Fibroblast of pulmonary artery (primary cell): ENCODE measurements at regions not wholly inside any gene's neighbourhood (a gene's known extent, or its start where the extent isn't known, plus 50 kb on each side); places are given as distances from the start of the nearest gene placed in this dataset.

ENCODE experiments used
- DNase-seq: peaks from one replicate; pipeline ENCODE4 v3.0.0-alpha.2; 2010; ENCODE audit warnings: low read depth
- H3K4me3 ChIP-seq: replicated peaks from 2 replicates; pipeline ENCODE4 v1.5.1; 2011; ENCODE audit warnings: low read depth, mild to moderate bottlenecking, control low read depth, low read length, moderate library complexity
- TF ChIP-seq, protein P1 (sequence below): IDR thresholded peaks from 2 replicates; pipeline ENCODE4 v1.5.1; 2011; ENCODE audit warnings: mild to moderate bottlenecking, control low read depth, low read length, inconsistent platforms; ENCODE audit errors: missing control alignments

- TF ChIP-seq, protein P1, sequence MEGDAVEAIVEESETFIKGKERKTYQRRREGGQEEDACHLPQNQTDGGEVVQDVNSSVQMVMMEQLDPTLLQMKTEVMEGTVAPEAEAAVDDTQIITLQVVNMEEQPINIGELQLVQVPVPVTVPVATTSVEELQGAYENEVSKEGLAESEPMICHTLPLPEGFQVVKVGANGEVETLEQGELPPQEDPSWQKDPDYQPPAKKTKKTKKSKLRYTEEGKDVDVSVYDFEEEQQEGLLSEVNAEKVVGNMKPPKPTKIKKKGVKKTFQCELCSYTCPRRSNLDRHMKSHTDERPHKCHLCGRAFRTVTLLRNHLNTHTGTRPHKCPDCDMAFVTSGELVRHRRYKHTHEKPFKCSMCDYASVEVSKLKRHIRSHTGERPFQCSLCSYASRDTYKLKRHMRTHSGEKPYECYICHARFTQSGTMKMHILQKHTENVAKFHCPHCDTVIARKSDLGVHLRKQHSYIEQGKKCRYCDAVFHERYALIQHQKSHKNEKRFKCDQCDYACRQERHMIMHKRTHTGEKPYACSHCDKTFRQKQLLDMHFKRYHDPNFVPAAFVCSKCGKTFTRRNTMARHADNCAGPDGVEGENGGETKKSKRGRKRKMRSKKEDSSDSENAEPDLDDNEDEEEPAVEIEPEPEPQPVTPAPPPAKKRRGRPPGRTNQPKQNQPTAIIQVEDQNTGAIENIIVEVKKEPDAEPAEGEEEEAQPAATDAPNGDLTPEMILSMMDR = peak; percentile 28
- no peak for DNase-seq
- no peak overlapping the region for H3K4me3 ChIP-seq
These were observed 92.5 kb downstream of the MSX2 start for GRCh38 chr5:174816858-174817257.

GRCh38 chr5:174811438-174811837 lies 87.1 kb downstream of the MSX2 start:
- no peak overlapping the region for H3K4me3 ChIP-seq
- TF ChIP-seq, protein P1 = no peak

GRCh38 chr5:174810796-174811195 lies 86.4 kb downstream of the MSX2 start:
- DNase-seq = no peak
- H3K4me3 ChIP-seq = no peak overlapping the region
- TF ChIP-seq, protein P1 = no peak

More at GRCh38 chr5:174811438-174811837, 87.1 kb downstream of the MSX2 start:
- DNase-seq = no peak

- TF ChIP-seq, protein P1 = no peak
- no peak overlapping the region for H3K4me3 ChIP-seq
- DNase-seq = no peak
These were observed 83.1 kb downstream of the MSX2 start for GRCh38 chr5:174807471-174807870.

DNA sequence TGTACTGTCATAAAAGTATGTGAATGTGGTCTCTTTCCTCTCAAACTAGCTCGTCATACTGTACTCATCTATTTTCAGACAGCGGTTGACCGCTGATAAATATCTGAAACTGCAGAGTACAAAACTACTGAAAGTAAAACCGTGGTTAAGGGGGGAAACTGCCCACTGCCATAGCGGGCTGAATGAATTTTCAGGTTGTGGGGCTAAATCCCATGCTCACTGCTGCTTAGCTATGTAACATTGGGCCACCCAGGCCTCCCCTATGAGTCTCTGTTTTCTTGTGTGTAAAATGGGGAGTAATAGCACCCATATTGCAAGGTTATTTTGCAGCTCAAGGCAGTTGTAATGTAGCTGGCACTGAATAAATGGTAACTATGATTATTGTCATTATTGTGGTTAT lies 82.3 kb downstream of the MSX2 start:
- no peak for DNase-seq
- TF ChIP-seq, protein P1 = no peak
- H3K4me3 ChIP-seq = no peak overlapping the region

DNA sequence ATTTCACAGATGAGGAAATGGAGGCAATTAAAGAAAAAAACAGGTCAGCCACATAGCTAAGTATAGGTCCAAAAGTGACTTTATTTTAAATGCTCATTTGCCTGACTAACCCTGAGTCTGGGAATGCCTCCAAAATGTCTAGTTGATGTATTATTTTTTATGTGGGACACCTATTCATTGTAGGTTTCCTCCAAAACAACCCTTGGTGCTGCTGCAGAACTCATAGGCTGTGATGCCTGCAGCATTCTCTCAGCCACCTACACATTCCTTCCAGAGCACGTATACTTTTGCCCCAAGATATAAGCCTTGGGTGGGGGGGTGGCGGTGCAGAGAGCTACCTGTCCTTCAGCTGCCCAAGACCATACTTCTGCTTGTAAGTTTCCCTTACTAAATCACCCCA lies 77.4 kb downstream of the MSX2 start:
- H3K4me3 ChIP-seq = no peak overlapping the region
- no peak for DNase-seq
- TF ChIP-seq, protein P1 = no peak

DNA sequence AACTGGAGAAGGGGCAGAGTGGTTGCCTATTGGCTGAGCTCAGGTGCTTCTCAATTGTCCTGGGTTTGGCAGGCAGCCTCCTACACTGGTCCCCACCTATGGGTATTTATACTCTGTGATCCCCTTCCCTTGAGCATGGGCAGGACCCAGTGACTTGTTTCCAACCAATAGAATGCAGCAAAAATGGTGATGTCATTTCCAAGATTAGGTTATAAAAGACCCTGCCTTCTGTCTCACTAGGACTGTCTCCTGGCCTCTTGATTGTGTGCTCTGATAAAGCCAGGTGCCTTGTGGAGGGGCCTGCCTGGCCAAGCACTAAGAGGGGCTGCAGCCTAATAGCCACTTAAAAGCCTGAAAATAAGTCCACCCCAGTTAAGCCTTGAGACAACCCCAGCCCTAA lies 76.1 kb downstream of the MSX2 start:
- no peak overlapping the region for H3K4me3 ChIP-seq
- TF ChIP-seq, protein P1 = no peak
- no peak for DNase-seq
